ENCODE measurements at regions not wholly inside any gene's neighbourhood (a gene's known extent, or its start where the extent isn't known, plus 50 kb on each side); places are given as distances from the start of the nearest gene placed in this dataset.

- TF ChIP-seq, protein P1, sequence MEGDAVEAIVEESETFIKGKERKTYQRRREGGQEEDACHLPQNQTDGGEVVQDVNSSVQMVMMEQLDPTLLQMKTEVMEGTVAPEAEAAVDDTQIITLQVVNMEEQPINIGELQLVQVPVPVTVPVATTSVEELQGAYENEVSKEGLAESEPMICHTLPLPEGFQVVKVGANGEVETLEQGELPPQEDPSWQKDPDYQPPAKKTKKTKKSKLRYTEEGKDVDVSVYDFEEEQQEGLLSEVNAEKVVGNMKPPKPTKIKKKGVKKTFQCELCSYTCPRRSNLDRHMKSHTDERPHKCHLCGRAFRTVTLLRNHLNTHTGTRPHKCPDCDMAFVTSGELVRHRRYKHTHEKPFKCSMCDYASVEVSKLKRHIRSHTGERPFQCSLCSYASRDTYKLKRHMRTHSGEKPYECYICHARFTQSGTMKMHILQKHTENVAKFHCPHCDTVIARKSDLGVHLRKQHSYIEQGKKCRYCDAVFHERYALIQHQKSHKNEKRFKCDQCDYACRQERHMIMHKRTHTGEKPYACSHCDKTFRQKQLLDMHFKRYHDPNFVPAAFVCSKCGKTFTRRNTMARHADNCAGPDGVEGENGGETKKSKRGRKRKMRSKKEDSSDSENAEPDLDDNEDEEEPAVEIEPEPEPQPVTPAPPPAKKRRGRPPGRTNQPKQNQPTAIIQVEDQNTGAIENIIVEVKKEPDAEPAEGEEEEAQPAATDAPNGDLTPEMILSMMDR (IDR thresholded peaks at IDR 0.05) = no peak
- no peak for TF ChIP-seq POLR2A (IDR thresholded peaks at IDR 0.05)
These were observed 175.3 kb downstream of the UACA start for GRCh38 chr15:70587896-70588567.

All from stomach (tissue), 4 donors.